A673 (cell line): ENCODE measurements at regions not wholly inside any gene's neighbourhood (a gene's known extent, or its start where the extent isn't known, plus 50 kb on each side); places are given as distances from the start of the nearest gene placed in this dataset.

Experiments used
- EZH2 ChIP-seq: fragments of 200-600 bp; sonication (generic); IDR thresholded peaks from 2 replicates; pipeline ENCODE4 v1.6.1; 2017; ENCODE audit warnings: borderline replicate concordance, low read depth, mild to moderate bottlenecking, mixed read lengths, antibody characterized with exemption, low read length; ENCODE audit not compliant: poor library complexity, severe bottlenecking
- TF ChIP-seq, protein P1 (sequence below): fragments of 300-800, 200-600 bp; sonication (generic); conservative IDR thresholded peaks from 2 replicates; pipeline ENCODE4 v1.5.1; 2017; ENCODE audit warnings: low read depth, mild to moderate bottlenecking, antibody characterized with exemption, low read length, moderate library complexity, mixed read lengths

- TF ChIP-seq, protein P1, sequence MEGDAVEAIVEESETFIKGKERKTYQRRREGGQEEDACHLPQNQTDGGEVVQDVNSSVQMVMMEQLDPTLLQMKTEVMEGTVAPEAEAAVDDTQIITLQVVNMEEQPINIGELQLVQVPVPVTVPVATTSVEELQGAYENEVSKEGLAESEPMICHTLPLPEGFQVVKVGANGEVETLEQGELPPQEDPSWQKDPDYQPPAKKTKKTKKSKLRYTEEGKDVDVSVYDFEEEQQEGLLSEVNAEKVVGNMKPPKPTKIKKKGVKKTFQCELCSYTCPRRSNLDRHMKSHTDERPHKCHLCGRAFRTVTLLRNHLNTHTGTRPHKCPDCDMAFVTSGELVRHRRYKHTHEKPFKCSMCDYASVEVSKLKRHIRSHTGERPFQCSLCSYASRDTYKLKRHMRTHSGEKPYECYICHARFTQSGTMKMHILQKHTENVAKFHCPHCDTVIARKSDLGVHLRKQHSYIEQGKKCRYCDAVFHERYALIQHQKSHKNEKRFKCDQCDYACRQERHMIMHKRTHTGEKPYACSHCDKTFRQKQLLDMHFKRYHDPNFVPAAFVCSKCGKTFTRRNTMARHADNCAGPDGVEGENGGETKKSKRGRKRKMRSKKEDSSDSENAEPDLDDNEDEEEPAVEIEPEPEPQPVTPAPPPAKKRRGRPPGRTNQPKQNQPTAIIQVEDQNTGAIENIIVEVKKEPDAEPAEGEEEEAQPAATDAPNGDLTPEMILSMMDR = no peak
- no peak for TF ChIP-seq EZH2
Observed at GRCh38 chr14:61217516-61217915, 63.6 kb downstream of the TMEM30B start.
